ENCODE measurements at regions not wholly inside any gene's neighbourhood (a gene's known extent, or its start where the extent isn't known, plus 50 kb on each side); places are given as distances from the start of the nearest gene placed in this dataset.

- TF ChIP-seq CTCF (conservative IDR thresholded peaks at IDR 0.05; ENCODE audit: low read depth, low read length) (no peak), EZH2 (IDR thresholded peaks at IDR 0.05; ENCODE audit: borderline replicate concordance, low read depth, low read length, poor library complexity, severe bottlenecking) (no peak)
These were observed 146.9 kb downstream of the TEX29 start for GRCh38 chr13:111467111-111467890.
